H1 (cell line): ENCODE measurements at regions not wholly inside any gene's neighbourhood (a gene's known extent, or its start where the extent isn't known, plus 50 kb on each side); places are given as distances from the start of the nearest gene placed in this dataset.

Experiments used
- CHD7 ChIP-seq: fragments of 300-600 bp; sonication (generic); IDR thresholded peaks from 2 replicates; pipeline ENCODE4 v1.7.1; 2012; ENCODE audit warnings: low read length, moderate library complexity, mild to moderate bottlenecking, inconsistent platforms; ENCODE audit not compliant: insufficient replicate concordance

- TF ChIP-seq CHD7 = no peak
These were observed 157.8 kb upstream of the HDAC4 start (continued) for GRCh38 chr2:239558661-239559060.
